Neural progenitor cell (in vitro differentiated cells): ENCODE measurements at regions not wholly inside any gene's neighbourhood (a gene's known extent, or its start where the extent isn't known, plus 50 kb on each side); places are given as distances from the start of the nearest gene placed in this dataset.

Source experiments
- EZH2 ChIP-seq: fragments of 200-600 bp; sonication (generic); IDR thresholded peaks from 2 replicates; pipeline ENCODE4 v1.6.1; 2017; ENCODE audit warnings: antibody characterized with exemption, mild to moderate bottlenecking, moderate library complexity
- EZH2phosphoT487 ChIP-seq: fragments of 200-600 bp; sonication (generic); IDR thresholded peaks from 2 replicates; pipeline ENCODE4 v1.6.1; 2017; ENCODE audit warnings: antibody characterized with exemption
- TF ChIP-seq, protein P1 (sequence below): fragments of 200-600 bp; sonication (generic); IDR thresholded peaks from 2 replicates; pipeline ENCODE4 v1.5.1; 2017; ENCODE audit warnings: antibody characterized with exemption, mild to moderate bottlenecking

DNA sequence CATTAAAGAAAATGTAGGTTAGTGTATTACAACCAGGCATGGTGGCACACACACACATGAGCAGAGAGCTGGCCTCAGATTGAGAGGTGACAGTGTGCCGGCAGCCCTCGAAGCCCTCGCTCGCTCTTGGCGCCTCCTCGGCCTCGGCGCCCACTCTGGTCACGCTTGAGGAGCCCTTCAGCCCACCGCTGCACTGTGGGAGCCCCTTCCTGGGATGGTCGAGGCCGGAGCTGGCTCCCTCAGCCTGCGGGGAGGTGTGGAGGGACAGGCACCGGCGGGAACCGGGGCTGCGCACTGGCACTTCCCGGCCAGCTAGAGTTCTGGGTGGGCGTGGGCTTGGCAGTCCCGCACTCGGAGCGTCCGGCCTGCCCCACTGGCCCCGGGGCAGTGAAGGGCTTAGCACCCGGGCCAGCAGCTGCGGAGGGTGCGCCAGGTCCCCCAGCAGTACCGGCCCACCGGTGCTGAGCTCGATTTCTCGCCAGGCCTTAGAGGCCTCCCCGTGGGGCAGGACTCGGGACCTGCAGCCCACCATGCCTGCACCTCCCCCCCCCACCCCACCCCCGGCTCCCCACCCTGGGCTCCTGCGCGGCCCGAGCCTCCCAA lies 80.4 kb upstream of the TMEM158 start:
- TF ChIP-seq, protein P1, sequence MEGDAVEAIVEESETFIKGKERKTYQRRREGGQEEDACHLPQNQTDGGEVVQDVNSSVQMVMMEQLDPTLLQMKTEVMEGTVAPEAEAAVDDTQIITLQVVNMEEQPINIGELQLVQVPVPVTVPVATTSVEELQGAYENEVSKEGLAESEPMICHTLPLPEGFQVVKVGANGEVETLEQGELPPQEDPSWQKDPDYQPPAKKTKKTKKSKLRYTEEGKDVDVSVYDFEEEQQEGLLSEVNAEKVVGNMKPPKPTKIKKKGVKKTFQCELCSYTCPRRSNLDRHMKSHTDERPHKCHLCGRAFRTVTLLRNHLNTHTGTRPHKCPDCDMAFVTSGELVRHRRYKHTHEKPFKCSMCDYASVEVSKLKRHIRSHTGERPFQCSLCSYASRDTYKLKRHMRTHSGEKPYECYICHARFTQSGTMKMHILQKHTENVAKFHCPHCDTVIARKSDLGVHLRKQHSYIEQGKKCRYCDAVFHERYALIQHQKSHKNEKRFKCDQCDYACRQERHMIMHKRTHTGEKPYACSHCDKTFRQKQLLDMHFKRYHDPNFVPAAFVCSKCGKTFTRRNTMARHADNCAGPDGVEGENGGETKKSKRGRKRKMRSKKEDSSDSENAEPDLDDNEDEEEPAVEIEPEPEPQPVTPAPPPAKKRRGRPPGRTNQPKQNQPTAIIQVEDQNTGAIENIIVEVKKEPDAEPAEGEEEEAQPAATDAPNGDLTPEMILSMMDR, result no peak
- TF ChIP-seq EZH2 (no peak), EZH2phosphoT487 (no peak)
